Endothelial cell of umbilical vein (primary cell): ENCODE measurements at regions not wholly inside any gene's neighbourhood (a gene's known extent, or its start where the extent isn't known, plus 50 kb on each side); places are given as distances from the start of the nearest gene placed in this dataset.

Source experiments
- BruUV-seq: library from RNA; stranded (reverse); fragments of 400-500 nt; replicated peaks from 2 replicates; lab custom pipeline; 2021; lab: Mats Ljungman, UMichigan
- CTCF ChIA-PET: fragments of 300-600, 350-600 bp; sonication (Branson Sonifier 250); formaldehyde crosslinking; loops from one replicate; lab custom pipeline; 2021; ENCODE audit warnings: antibody characterized with exemption, inconsistent platforms; lab: Charles Lee
- POLR2A ChIA-PET: fragments of 300-600, 350-600 bp; sonication (Branson Sonifier 250); formaldehyde crosslinking; loops from one replicate; lab custom pipeline; 2021; ENCODE audit warnings: antibody characterized with exemption, inconsistent platforms; lab: Charles Lee
- DNase-seq: peaks from one replicate; pipeline ENCODE4 v3.0.0-alpha.2; 2011; ENCODE audit warnings: low read depth, low spot score
- FAIRE-seq: peaks from 2 replicates; lab custom pipeline; 2011; peaks lifted over from hg19 to GRCh38; lab: Jason Lieb, UNC
- H2AFZ ChIP-seq: 2 replicates; pipeline ENCODE4 v1.6.0; 2012; ENCODE audit warnings: low read depth, low read length, control low read depth, inconsistent platforms
- H3K27ac ChIP-seq: 2 replicates; pipeline ENCODE4 v1.5.1; 2011; ENCODE audit warnings: low read depth, mild to moderate bottlenecking, control low read depth, low read length, moderate library complexity; ENCODE audit not compliant: insufficient read depth
- H3K27me3 ChIP-seq, 2 experiments: 2 replicates each; pipeline versions ENCODE4 v1.6.0 to v1.6.1; 2011; ENCODE audit warnings: low read length in 2 of 2, mixed read lengths in 1 of 2; ENCODE audit not compliant: control insufficient read depth in 2 of 2, insufficient read depth in 2 of 2
- H3K36me3 ChIP-seq, 2 experiments: 2 replicates in 1 of 2; 3 replicates in 1 of 2; pipeline ENCODE4 v1.5.1; 2011; ENCODE audit warnings: low read length in 2 of 2, mild to moderate bottlenecking in 1 of 2, moderate library complexity in 1 of 2; ENCODE audit not compliant: control insufficient read depth in 2 of 2, insufficient read depth in 2 of 2; ENCODE audit errors: extremely low read depth in 1 of 2
- H3K4me1 ChIP-seq: 3 replicates; pipeline ENCODE4 v1.5.1; 2011; ENCODE audit warnings: mild to moderate bottlenecking, low read length; ENCODE audit not compliant: control insufficient read depth, insufficient read depth; ENCODE audit errors: extremely low read depth
- H3K4me2 ChIP-seq: 2 replicates; pipeline ENCODE4 v1.6.1; 2011; ENCODE audit warnings: low read length, control low read depth, mixed read lengths; ENCODE audit not compliant: insufficient read depth
- H3K4me3 ChIP-seq, 3 experiments: fragments of 200-600 bp in 1 of 3; sonication (generic), shearing (Covaris generic) in 1 of 3; replicated peaks in 1 of 3; 2 replicates each; pipeline ENCODE4 v1.5.1; 2011 to 2016; ENCODE audit warnings: control low read depth in 3 of 3, low read length in 3 of 3, mild to moderate bottlenecking in 2 of 3, inconsistent platforms in 1 of 3, low read depth in 1 of 3, moderate library complexity in 1 of 3; ENCODE audit not compliant: insufficient read depth in 1 of 3
- H3K79me2 ChIP-seq: 2 replicates; pipeline ENCODE4 v1.6.0; 2012; ENCODE audit warnings: low read length, inconsistent platforms; ENCODE audit not compliant: control insufficient read depth, insufficient read depth
- H3K9ac ChIP-seq: replicated peaks from 2 replicates; pipeline ENCODE3; 2011; ENCODE audit warnings: low read length, control low read depth; ENCODE audit not compliant: insufficient read depth; ENCODE audit errors: extremely low read depth
- H3K9me1 ChIP-seq: replicated peaks from 3 replicates; pipeline ENCODE4 v1.6.0; 2011; ENCODE audit warnings: mild to moderate bottlenecking, low read length; ENCODE audit not compliant: control insufficient read depth, insufficient read depth; ENCODE audit errors: extremely low read depth
- H3K9me3 ChIP-seq: replicated peaks from 2 replicates; pipeline ENCODE4 v1.5.1; 2012; ENCODE audit warnings: low read length, inconsistent platforms; ENCODE audit not compliant: control insufficient read depth, insufficient read depth
- H4K20me1 ChIP-seq: replicated peaks from 2 replicates; pipeline ENCODE3; 2011; ENCODE audit warnings: mild to moderate bottlenecking, low read length; ENCODE audit not compliant: control insufficient read depth, insufficient read depth; ENCODE audit errors: extremely low read depth
- CTCF ChIP-seq, 2 donors: IDR thresholded peaks; 1 replicate in 1 of 2; 2 replicates in 1 of 2; pipeline ENCODE4 v1.5.1; 2011; ENCODE audit warnings: low read length in 2 of 2, mild to moderate bottlenecking in 2 of 2, moderate library complexity in 2 of 2, control low read depth in 1 of 2, inconsistent platforms in 1 of 2, low read depth in 1 of 2; ENCODE audit not compliant: insufficient read depth in 1 of 2; ENCODE audit errors: extremely low read depth in 1 of 2
- EZH2 ChIP-seq: IDR thresholded peaks from 2 replicates; pipeline ENCODE4 v1.6.1; 2012; ENCODE audit warnings: borderline replicate concordance, low read depth, mild to moderate bottlenecking, moderate library complexity, low read length, inconsistent platforms; ENCODE audit not compliant: severe bottlenecking
- GATA2 ChIP-seq: IDR thresholded peaks from 2 replicates; pipeline ENCODE4 v1.7.0; 2011; ENCODE audit warnings: low read depth, mild to moderate bottlenecking, moderate library complexity, mixed read lengths, low read length; ENCODE audit not compliant: insufficient read length, insufficient read depth
- MYC ChIP-seq: IDR thresholded peaks from one replicate; pipeline ENCODE4 v1.6.1; 2011; ENCODE audit warnings: mild to moderate bottlenecking, low read depth, low read length
- POLR2A ChIP-seq: IDR thresholded peaks from 2 replicates; pipeline ENCODE4 v1.6.1; 2012; ENCODE audit warnings: low read depth, mild to moderate bottlenecking, control low read depth, low read length
- POLR2AphosphoS5 ChIP-seq: IDR thresholded peaks from 2 replicates; pipeline ENCODE4 v1.6.1; 2012; ENCODE audit warnings: low read depth, mild to moderate bottlenecking, control low read depth, low read length, moderate library complexity; ENCODE audit not compliant: insufficient read depth
- dilution Hi-C: fragments of 300-500 bp; cut with MboI; formaldehyde crosslinking; loops from one replicate; pipeline ENCODE4 v1.15.0; 2019; ENCODE audit warnings: low sequenced_read_pairs; ENCODE audit not compliant: extremely low pct_ligation_motif_present
- intact Hi-C: fragments of 100-400 bp; cut with micrococcal nuclease; formaldehyde crosslinking; loops from one replicate; pipeline ENCODE4 v1.10.0; 2022

GRCh38 chr17:77356690-77357201 is 216.0 kb downstream of the SEC14L1 start:
- Histone ChIP-seq H2AFZ (no peak overlapping the region), H3K4me2 (no peak overlapping the region), H3K27me3 (no peaks in the 10 kb centered on the region), H3K4me1 (no peaks in the 10 kb centered on the region), H4K20me1 (no peaks in the 10 kb centered on the region), H3K9me1 (no peaks in the 10 kb centered on the region), H3K4me3 (no peak overlapping the region), H3K79me2 (no peaks in the 10 kb centered on the region), H3K9ac (no peak overlapping the region), H3K9me3 (no peaks in the 10 kb centered on the region), H3K36me3 (no peaks in the 10 kb centered on the region), H3K27ac (no peak overlapping the region)
- intact Hi-C loops (no loop called here), dilution Hi-C loops (no loop called here)
- TF ChIP-seq POLR2AphosphoS5 (no peak), EZH2 (no peak), GATA2 (no peak), MYC (no peak), POLR2A (no peak), CTCF (IDR thresholded peaks at IDR 0.05; ENCODE audit: extremely low read depth in 1 of 2, insufficient read depth in 1 of 2, low read depth in 1 of 2, low read length in 2 of 2) (no peak)
- no peak for FAIRE-seq
- DNase-seq: no peak
- no TSS peak for BruUV-seq
- ChIA-PET POLR2A (no interaction called here), CTCF (no interaction called here)
